ENCODE measurements at regions not wholly inside any gene's neighbourhood (a gene's known extent, or its start where the extent isn't known, plus 50 kb on each side); places are given as distances from the start of the nearest gene placed in this dataset.
A peak's percentile ranks its signal among the peaks of the same experiment; 100 is the strongest.

GRCh38 chr20:2237059-2237458 lies 58.7 kb upstream of the TGM3 start:
- DNase-seq, result peak; percentile 45

GRCh38 chr20:2238601-2239000 lies 57.2 kb upstream of the TGM3 start:
- no peak for DNase-seq

DNA sequence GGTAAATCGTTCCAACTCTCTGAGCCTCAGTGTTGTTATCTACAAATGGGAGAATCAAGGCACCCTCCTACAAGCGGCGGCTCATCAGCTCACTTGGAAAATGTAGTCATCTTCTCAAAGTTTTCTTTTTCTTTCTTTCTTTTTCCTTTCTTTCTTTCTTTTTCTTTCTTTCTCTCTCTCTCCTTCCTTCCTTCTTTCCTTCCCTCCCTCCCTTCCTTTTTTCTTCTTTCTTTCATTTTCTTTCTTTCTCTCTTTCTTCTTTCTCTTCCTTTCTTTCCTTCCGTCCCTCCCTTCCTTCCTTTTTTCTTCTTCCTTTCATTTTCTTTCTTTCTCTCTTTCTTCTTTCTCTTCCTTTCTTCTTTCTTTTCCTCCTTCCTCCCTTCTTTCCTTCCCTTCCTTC lies 55.0 kb upstream of the TGM3 start:
- no peak for DNase-seq

GRCh38 chr20:2242678-2243077 lies 53.1 kb upstream of the TGM3 start:
- no peak for DNase-seq

DNA sequence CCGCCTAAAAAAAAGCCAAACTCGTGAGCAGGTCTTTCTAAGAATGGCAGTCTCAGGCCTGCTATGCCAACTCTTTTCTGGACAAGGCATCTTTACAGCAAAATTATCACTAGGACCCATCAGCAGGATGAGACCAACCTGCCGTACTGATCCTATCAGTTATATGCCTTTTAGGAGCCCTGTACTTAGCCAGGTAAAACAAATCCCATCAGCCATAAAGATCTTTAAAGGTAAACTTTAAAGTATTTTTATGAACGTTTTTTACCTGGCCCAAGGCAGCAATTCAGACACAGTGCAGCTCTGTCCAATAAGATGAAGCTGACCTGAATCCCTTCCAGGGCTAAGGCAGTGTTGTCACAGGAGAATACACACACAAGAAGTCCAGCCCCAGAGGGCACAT lies 51.3 kb upstream of the TGM3 start:
- DNase-seq, result no peak

GRCh38 chr20:2244993-2245392 lies 50.8 kb upstream of the TGM3 start:
- no peak for DNase-seq

DNA sequence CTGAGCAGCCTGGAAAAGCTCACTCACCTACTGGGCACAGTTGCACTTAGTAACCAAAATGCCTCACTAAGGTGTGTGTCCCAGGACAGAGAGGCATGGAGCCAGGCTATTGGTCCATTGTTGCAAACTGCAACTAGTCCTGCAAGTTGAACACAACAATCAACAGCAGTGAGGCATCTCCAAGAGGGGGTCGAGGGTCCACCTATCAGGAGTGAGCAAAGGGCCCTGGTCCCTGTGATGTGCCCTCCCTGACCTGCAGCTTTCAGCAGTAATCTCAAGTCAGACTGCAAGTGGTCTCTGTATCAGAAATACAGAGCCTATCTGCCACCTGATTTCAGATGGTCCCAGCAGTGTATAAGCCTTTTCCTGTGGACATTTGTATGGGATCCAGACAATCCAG lies 50.2 kb upstream of the TGM3 start:
- no peak for DNase-seq
